CD4-positive, alpha-beta T cell (primary cell): ENCODE measurements at regions not wholly inside any gene's neighbourhood (a gene's known extent, or its start where the extent isn't known, plus 50 kb on each side); places are given as distances from the start of the nearest gene placed in this dataset.

ENCODE experiments used
- ATAC-seq: fragments of 200-7000 bp; cut with Tn5 transposase; one replicate; pipeline ENCODE4 v1.10.0; 2022; ENCODE audit warnings: mild to moderate bottlenecking; ENCODE audit not compliant: poor library complexity
- CTCF ChIA-PET: fragments of 350-600 bp; sonication (Branson Sonifier 250); formaldehyde crosslinking; loops from one replicate; lab custom pipeline; 2021; ENCODE audit warnings: antibody characterized with exemption, inconsistent platforms; lab: Charles Lee
- POLR2A ChIA-PET: fragments of 350-600 bp; sonication (Branson Sonifier 250); formaldehyde crosslinking; loops from one replicate; lab custom pipeline; 2021; ENCODE audit warnings: antibody characterized with exemption, inconsistent platforms; lab: Charles Lee
- DNase-seq, 14 experiments: peaks; one replicate each; pipeline ENCODE4 v3.0.0-alpha.2; 2013 to 2020; ENCODE audit warnings: mixed read lengths in 2 of 14
- H3K27ac ChIP-seq, 2 donors: one replicate each; pipeline versions ENCODE4 v1.5.1 to v1.7.0; 2013; ENCODE audit warnings: low read length in 2 of 2, low read depth in 1 of 2, mild to moderate bottlenecking in 1 of 2
- H3K27me3 ChIP-seq, 2 experiments: 1 replicate in 1 of 2; 2 replicates in 1 of 2; pipeline versions ENCODE4 v1.6.1 to v1.7.0; 2013; ENCODE audit warnings: low read length in 2 of 2, control low read depth in 1 of 2, mild to moderate bottlenecking in 1 of 2, moderate library complexity in 1 of 2; ENCODE audit not compliant: insufficient read depth in 2 of 2, control insufficient read depth in 1 of 2
- H3K36me3 ChIP-seq: one replicate; pipeline ENCODE4 v1.6.1; 2013; ENCODE audit warnings: low read length, control low read depth; ENCODE audit not compliant: insufficient read depth
- H3K4me1 ChIP-seq: one replicate; pipeline ENCODE4 v1.6.1; 2013; ENCODE audit warnings: low read length, control low read depth; ENCODE audit not compliant: insufficient read depth
- H3K4me3 ChIP-seq: one replicate; pipeline ENCODE4 v1.5.1; 2013; ENCODE audit warnings: mild to moderate bottlenecking, low read length, moderate library complexity
- H3K9me3 ChIP-seq, 2 experiments: 1 replicate in 1 of 2; 2 replicates in 1 of 2; pipeline versions ENCODE4 v1.6.1 to v1.7.0; 2013; ENCODE audit warnings: low read length in 2 of 2, mild to moderate bottlenecking in 2 of 2, control low read depth in 1 of 2, moderate library complexity in 1 of 2; ENCODE audit not compliant: control insufficient read depth in 1 of 2, insufficient read depth in 1 of 2
- H3K27ac Mint-ChIP-seq: one replicate; pipeline ENCODE4 v1.8.0; 2020; ENCODE audit warnings: mixed read lengths
- H3K27me3 Mint-ChIP-seq: one replicate; pipeline ENCODE4 v1.8.0; 2021; ENCODE audit warnings: mixed read lengths
- H3K36me3 Mint-ChIP-seq: one replicate; pipeline ENCODE4 v1.8.0; 2021; ENCODE audit warnings: low read depth, mixed read lengths
- H3K4me1 Mint-ChIP-seq: one replicate; pipeline ENCODE4 v1.8.0; 2021; ENCODE audit warnings: low read depth, mixed read lengths
- H3K4me3 Mint-ChIP-seq: one replicate; pipeline ENCODE4 v1.8.0; 2020; ENCODE audit warnings: mild to moderate bottlenecking, mixed read lengths
- H3K9me3 Mint-ChIP-seq: one replicate; pipeline ENCODE4 v1.8.0; 2020; ENCODE audit warnings: mixed read lengths
- intact Hi-C, 2 experiments: fragments of 100-400 bp; cut with DNase I in 1 of 2; cut with micrococcal nuclease in 1 of 2; formaldehyde crosslinking; loops; one replicate each; pipeline versions ENCODE4 v1.15.1 to v1.9.0; 2023 to 2025; cut with DNase I, micrococcal nuclease
- TF ChIP-seq, protein P1 (sequence below): fragments of 200-600 bp; IDR thresholded peaks from one replicate; pipeline ENCODE4 v1.8.0; 2022; ENCODE audit warnings: antibody characterized with exemption, mild to moderate bottlenecking

DNA sequence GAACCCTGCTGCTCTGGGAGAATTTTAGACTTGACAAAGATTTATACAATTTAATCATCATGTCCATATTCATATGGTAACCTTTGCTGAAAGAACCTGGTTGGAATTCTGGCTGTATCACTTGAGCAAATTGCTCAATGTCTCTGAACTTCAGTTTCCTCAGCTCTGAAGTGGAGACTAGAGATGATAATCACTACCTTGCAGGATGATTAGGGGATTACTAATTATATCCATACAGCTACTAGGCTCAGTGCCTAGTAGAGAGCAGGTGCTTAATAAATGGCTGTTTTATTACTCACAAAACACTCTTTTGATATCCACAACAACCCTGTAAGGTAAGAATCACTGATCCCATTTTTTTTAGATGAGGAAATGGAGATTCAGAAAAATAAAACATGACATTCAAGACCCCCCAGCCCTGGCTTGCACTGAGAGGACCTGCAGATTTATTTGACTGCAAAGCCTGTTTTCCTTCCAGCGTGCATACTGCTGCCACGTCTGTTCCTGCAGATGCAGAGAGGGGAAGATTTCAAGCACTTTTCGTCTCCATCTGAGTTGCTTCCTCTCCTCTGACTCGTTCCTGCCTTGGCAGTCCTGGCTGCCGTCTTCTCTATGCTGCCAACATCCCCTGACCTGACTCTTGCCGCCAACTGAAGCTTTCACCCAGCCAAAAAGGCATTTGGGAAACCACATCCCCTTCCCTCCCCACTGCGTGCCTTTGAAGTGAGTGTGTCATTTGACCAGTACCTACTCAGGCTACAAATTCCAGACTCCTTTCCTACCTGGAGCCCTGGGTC lies 203.0 kb downstream of the PLPP3 start:
- no peaks in the 10 kb centered on the region for H3K27me3 ChIP-seq
- no peak overlapping the region for H3K27ac Mint-ChIP-seq
- H3K27ac ChIP-seq, result no peak overlapping the region
- no peak for DNase-seq
- ChIA-PET POLR2A (no interaction called here), CTCF (no interaction called here)
- no peak for ATAC-seq
- intact Hi-C loops, result no loop called here
- no peaks in the 10 kb centered on the region for H3K9me3 Mint-ChIP-seq
- no peak overlapping the region for H3K4me3 Mint-ChIP-seq
- H3K4me3 ChIP-seq, result no peak overlapping the region
- H3K4me1 Mint-ChIP-seq, result no peaks in the 10 kb centered on the region
- no peaks in the 10 kb centered on the region for H3K36me3 Mint-ChIP-seq
- H3K36me3 ChIP-seq, result no peaks in the 10 kb centered on the region
- peaks cover 0 to 3% of the 10 kb centered on the region in 2 experiments for H3K9me3 ChIP-seq
- no peaks in the 10 kb centered on the region for H3K4me1 ChIP-seq
- H3K27me3 Mint-ChIP-seq, result no peaks in the 10 kb centered on the region
- TF ChIP-seq, protein P1, sequence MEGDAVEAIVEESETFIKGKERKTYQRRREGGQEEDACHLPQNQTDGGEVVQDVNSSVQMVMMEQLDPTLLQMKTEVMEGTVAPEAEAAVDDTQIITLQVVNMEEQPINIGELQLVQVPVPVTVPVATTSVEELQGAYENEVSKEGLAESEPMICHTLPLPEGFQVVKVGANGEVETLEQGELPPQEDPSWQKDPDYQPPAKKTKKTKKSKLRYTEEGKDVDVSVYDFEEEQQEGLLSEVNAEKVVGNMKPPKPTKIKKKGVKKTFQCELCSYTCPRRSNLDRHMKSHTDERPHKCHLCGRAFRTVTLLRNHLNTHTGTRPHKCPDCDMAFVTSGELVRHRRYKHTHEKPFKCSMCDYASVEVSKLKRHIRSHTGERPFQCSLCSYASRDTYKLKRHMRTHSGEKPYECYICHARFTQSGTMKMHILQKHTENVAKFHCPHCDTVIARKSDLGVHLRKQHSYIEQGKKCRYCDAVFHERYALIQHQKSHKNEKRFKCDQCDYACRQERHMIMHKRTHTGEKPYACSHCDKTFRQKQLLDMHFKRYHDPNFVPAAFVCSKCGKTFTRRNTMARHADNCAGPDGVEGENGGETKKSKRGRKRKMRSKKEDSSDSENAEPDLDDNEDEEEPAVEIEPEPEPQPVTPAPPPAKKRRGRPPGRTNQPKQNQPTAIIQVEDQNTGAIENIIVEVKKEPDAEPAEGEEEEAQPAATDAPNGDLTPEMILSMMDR, result no peak

DNA sequence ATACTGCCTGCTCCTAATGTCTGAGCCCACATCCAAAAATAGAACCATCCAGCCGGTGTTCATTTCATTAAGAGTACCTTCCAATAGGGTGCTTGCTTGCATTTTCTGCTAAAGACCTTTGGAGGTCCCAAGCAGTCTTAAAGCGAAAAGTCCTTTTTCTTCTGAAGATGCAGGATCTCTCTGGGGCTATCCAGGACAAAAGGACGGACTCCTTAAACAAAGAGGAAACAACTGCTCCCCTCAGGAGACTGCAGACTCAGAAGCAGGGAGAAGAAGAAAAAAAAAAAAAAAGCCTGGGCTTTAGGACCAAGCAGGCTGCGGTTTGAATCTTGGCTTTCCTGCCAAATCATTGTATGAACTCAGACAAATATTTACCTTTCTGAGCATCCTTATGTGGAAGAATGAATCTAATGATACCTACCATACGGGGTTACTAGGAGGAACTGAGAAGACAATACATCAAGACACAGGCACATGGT lies 204.0 kb downstream of the PLPP3 start:
- Histone ChIP-seq H3K27me3 (no peaks in the 10 kb centered on the region), H3K27ac (no peak overlapping the region), H3K9me3 (peaks cover 0 to 3% of the 10 kb centered on the region in 2 experiments), H3K36me3 (no peaks in the 10 kb centered on the region), H3K4me1 (no peaks in the 10 kb centered on the region), H3K4me3 (no peak overlapping the region)
- ATAC-seq, result no peak
- ChIA-PET POLR2A (no interaction called here), CTCF (no interaction called here)
- Mint-ChIP-seq H3K4me3 (no peak overlapping the region), H3K4me1 (no peaks in the 10 kb centered on the region), H3K36me3 (no peaks in the 10 kb centered on the region), H3K27ac (no peak overlapping the region), H3K9me3 (no peaks in the 10 kb centered on the region), H3K27me3 (no peaks in the 10 kb centered on the region)
- intact Hi-C loops, result no loop called here
- no peak for DNase-seq
- TF ChIP-seq, protein P1, result no peak

DNA sequence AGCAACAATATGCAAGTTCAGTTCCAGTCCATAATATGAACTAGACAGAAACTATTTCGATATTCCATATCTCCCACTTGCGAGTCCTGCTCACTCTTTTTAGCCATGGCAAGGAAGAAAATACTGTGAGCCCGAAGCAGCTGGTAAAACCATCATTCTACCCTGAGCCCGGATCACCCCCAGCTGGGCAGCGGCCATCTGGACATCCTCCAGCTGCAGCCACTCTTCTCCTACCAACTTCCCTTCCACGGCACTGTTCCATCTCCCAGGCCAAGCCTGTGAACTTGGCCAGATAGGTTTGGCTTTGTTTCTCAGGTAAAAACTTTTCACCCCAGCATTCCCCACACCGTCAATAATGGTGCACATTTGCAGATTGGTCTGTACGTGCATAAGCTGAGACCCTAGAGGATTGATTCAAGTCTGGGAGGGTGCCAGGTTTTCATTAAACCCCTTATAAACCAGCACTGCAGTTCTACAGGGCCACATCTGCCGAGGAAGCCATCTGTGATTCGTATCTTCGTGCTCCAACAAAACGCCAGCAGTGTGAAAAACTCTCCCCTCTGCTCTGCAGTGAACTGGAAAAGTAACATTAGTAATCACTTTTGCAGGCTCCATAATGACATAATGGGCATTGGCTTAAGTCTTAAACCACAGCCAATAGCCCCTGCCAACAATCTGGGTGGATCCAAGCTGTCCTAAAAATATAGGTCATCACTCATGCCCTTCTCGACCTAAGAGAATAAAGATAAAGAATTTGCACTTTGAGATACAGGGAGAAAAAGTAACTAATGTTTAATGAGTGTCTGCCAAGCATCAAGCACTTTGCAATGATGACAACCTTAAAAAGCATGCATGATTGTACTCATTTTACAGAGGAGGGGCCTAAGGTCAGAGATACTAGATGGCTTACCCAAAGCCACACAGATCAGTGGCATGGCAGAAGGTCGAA lies 205.1 kb downstream of the PLPP3 start:
- Histone ChIP-seq H3K27ac (no peak overlapping the region), H3K36me3 (no peaks in the 10 kb centered on the region), H3K4me3 (no peak overlapping the region), H3K9me3 (peaks cover 0 to 3% of the 10 kb centered on the region in 2 experiments), H3K4me1 (no peaks in the 10 kb centered on the region), H3K27me3 (no peaks in the 10 kb centered on the region)
- no peaks in the 10 kb centered on the region for H3K27me3 Mint-ChIP-seq
- CTCF ChIA-PET, result no interaction called here
- no peaks in the 10 kb centered on the region for H3K9me3 Mint-ChIP-seq
- no peaks in the 10 kb centered on the region for H3K4me1 Mint-ChIP-seq
- POLR2A ChIA-PET, result no interaction called here
- TF ChIP-seq, protein P1, result no peak
- no peak overlapping the region for H3K4me3 Mint-ChIP-seq
- no peak overlapping the region for H3K27ac Mint-ChIP-seq
- ATAC-seq (no peak), DNase-seq (no peak)
- intact Hi-C loops, result no loop called here
- H3K36me3 Mint-ChIP-seq, result no peaks in the 10 kb centered on the region
